Common myeloid progenitor, CD34-positive (primary cell): ENCODE measurements at regions not wholly inside any gene's neighbourhood (a gene's known extent, or its start where the extent isn't known, plus 50 kb on each side); places are given as distances from the start of the nearest gene placed in this dataset.
"Not testable (repeated sequence)": the region's sequence is repeated elsewhere in the genome, so short reads cannot be mapped to it uniquely, and the experiment has no call there.

Experiments used
- CTCF ChIA-PET: fragments of 350-600 bp; sonication (Branson Sonifier 250); formaldehyde crosslinking; loops from one replicate; lab custom pipeline; 2021; ENCODE audit warnings: antibody characterized with exemption; lab: Charles Lee
- POLR2A ChIA-PET: fragments of 350-600 bp; sonication (Branson Sonifier 250); formaldehyde crosslinking; loops from one replicate; lab custom pipeline; 2021; ENCODE audit warnings: antibody characterized with exemption; lab: Charles Lee
- DNase-seq, 3 donors: peaks; one replicate each; pipeline versions ENCODE4 v3.0.0 to v3.0.0-alpha.2; 2013
- H3K27ac ChIP-seq, 2 experiments: 1 replicate in 1 of 2; 2 replicates in 1 of 2; pipeline ENCODE4 v1.7.0; 2013; ENCODE audit warnings: inconsistent platforms in 2 of 2, low read length in 2 of 2, mild to moderate bottlenecking in 2 of 2, low read depth in 1 of 2, moderate library complexity in 1 of 2; ENCODE audit not compliant: severe bottlenecking in 2 of 2, insufficient read depth in 1 of 2, poor library complexity in 1 of 2
- H3K27me3 ChIP-seq, 5 experiments: replicated peaks in 2 of 5; 1 replicate in 3 of 5; 2 replicates in 2 of 5; pipeline versions ENCODE4 v1.6.1 to v1.7.0; 2013; ENCODE audit warnings: low read length in 4 of 5, mild to moderate bottlenecking in 2 of 5, moderate library complexity in 2 of 5, inconsistent platforms in 1 of 5; ENCODE audit not compliant: insufficient read depth in 5 of 5, control insufficient read depth in 4 of 5
- H3K36me3 ChIP-seq, 4 experiments: 1 replicate in 2 of 4; 2 replicates in 2 of 4; pipeline versions ENCODE4 v1.6.1 to v1.7.0; 2013; ENCODE audit warnings: low read length in 3 of 4, control low read depth in 1 of 4, mild to moderate bottlenecking in 1 of 4; ENCODE audit not compliant: control insufficient read depth in 4 of 4, insufficient read depth in 4 of 4
- H3K4me1 ChIP-seq, 4 experiments: 1 replicate in 3 of 4; 2 replicates in 1 of 4; pipeline versions ENCODE4 v1.6.1 to v1.7.1; 2013; ENCODE audit warnings: low read length in 3 of 4, mild to moderate bottlenecking in 3 of 4, control low read depth in 1 of 4, inconsistent platforms in 1 of 4, moderate library complexity in 1 of 4; ENCODE audit not compliant: control insufficient read depth in 4 of 4, insufficient read depth in 4 of 4; ENCODE audit errors: control extremely low read depth in 1 of 4
- H3K4me3 ChIP-seq, 7 experiments: 1 replicate in 4 of 7; 2 replicates in 3 of 7; pipeline versions ENCODE4 v1.5.1 to v1.7.0; 2013; ENCODE audit warnings: mild to moderate bottlenecking in 7 of 7, low read length in 6 of 7, moderate library complexity in 6 of 7, inconsistent platforms in 2 of 7, low read depth in 2 of 7, control low read depth in 1 of 7; ENCODE audit not compliant: insufficient read depth in 4 of 7, control insufficient read depth in 1 of 7; ENCODE audit errors: extremely low read depth in 1 of 7
- H3K9me3 ChIP-seq, 5 experiments: 1 replicate in 4 of 5; 2 replicates in 1 of 5; pipeline versions ENCODE4 v1.6.1 to v1.7.1; 2013; ENCODE audit warnings: low read length in 4 of 5, mild to moderate bottlenecking in 2 of 5, inconsistent platforms in 1 of 5, low read depth in 1 of 5, moderate library complexity in 1 of 5; ENCODE audit not compliant: control insufficient read depth in 4 of 5, insufficient read depth in 2 of 5; ENCODE audit errors: control extremely low read depth in 1 of 5
- WGBS: methylation state at CpG from one replicate; pipeline ENCODE4 v1.1.5; 2013; ENCODE audit not compliant: insufficient coverage; 5-methylcytosine and 5-hydroxymethylcytosine counted together

GRCh38 chr9:71446473-71447411, 321.6 kb downstream of the CEMIP2 start:
- WGBS = 1% methylated on average over 60 of the region's 73 CpGs
- ChIA-PET CTCF (no interaction called here), POLR2A (no interaction called here)
- peaks cover 5 to 35% (median 11%) of the 10 kb centered on the region in 5 experiments for H3K27me3 ChIP-seq
- H3K4me1 ChIP-seq = peaks cover 2 to 14% (median 12%) of the 10 kb centered on the region in 4 experiments
- DNase-seq = peak; percentile 74 to 91 (median 90)
- H3K27ac ChIP-seq = no peak overlapping the region
- peak overlapping the region; percentile 39 to 75 (median 55) for H3K4me3 ChIP-seq
- H3K9me3 ChIP-seq = peaks cover 0 to 4% (median 0%) of the 10 kb centered on the region in 5 experiments
- no peaks in the 10 kb centered on the region for H3K36me3 ChIP-seq

GRCh38 chr9:71446106-71446472, 322.2 kb downstream of the CEMIP2 start:
- ChIA-PET POLR2A (no interaction called here), CTCF (no interaction called here)
- H3K4me3 ChIP-seq = peak overlapping the region in 3 of 7 experiments; percentile 67 to 75 (median 70)
- no peaks in the 10 kb centered on the region for H3K36me3 ChIP-seq
- no peak for DNase-seq
- no peak overlapping the region for H3K27ac ChIP-seq
- H3K27me3 ChIP-seq = peaks cover 5 to 35% (median 11%) of the 10 kb centered on the region in 5 experiments
- 72% methylated on average over 14 of the region's 14 CpGs for WGBS
- H3K9me3 ChIP-seq = no peaks in the 10 kb centered on the region
- H3K4me1 ChIP-seq = peaks cover 2 to 14% (median 12%) of the 10 kb centered on the region in 4 experiments

GRCh38 chr9:71442937-71443336, 321.5 kb upstream of the TRPM3 start:
- no peak for DNase-seq
- Histone ChIP-seq H3K4me3 (no peak overlapping the region), H3K9me3 (no peaks in the 10 kb centered on the region), H3K27me3 (peaks cover 3 to 23% (median 8%) of the 10 kb centered on the region in 5 experiments), H3K27ac (no peak overlapping the region), H3K4me1 (peaks cover 2 to 14% (median 12%) of the 10 kb centered on the region in 4 experiments), H3K36me3 (no peaks in the 10 kb centered on the region)
- CTCF ChIA-PET = no interaction called here
- POLR2A ChIA-PET = no interaction called here
- no CpG with 5 or more reads among the region's 3 CpGs for WGBS

GRCh38 chr9:71441266-71441665, 319.8 kb upstream of the TRPM3 start:
- CTCF ChIA-PET = no interaction called here
- Histone ChIP-seq H3K4me3 (no peak overlapping the region), H3K27me3 (peaks cover 3 to 13% (median 7%) of the 10 kb centered on the region in 5 experiments), H3K36me3 (no peaks in the 10 kb centered on the region), H3K4me1 (peaks cover 0 to 2% (median under 1%) of the 10 kb centered on the region in 4 experiments), H3K9me3 (no peaks in the 10 kb centered on the region), H3K27ac (no peak overlapping the region)
- POLR2A ChIA-PET = interaction anchor here (0.7 kb wide), 1 partner anchor 587 kb away, joined by 6 read pairs; no protein-coding TSS in a partner anchor
- 94% methylated on average over 3 of the region's 5 CpGs for WGBS
- DNase-seq = no peak

- no peaks in the 10 kb centered on the region for H3K4me1 ChIP-seq
- ChIA-PET POLR2A (no interaction called here), CTCF (no interaction called here)
- H3K36me3 ChIP-seq = no peaks in the 10 kb centered on the region
- H3K27ac ChIP-seq = no peak overlapping the region
- DNase-seq = no peak
- no peaks in the 10 kb centered on the region for H3K9me3 ChIP-seq
- H3K4me3 ChIP-seq = no peak overlapping the region
- WGBS = no CpG with 5 or more reads among the region's 3 CpGs
- no peaks in the 10 kb centered on the region for H3K27me3 ChIP-seq
These were observed 310.5 kb upstream of the TRPM3 start for GRCh38 chr9:71431931-71432330.

- POLR2A ChIA-PET = not testable (repeated sequence)
- 68% methylated on average over 2 of the region's 2 CpGs for WGBS
These were observed 285.9 kb upstream of the TRPM3 start for GRCh38 chr9:71407341-71407740.

GRCh38 chr9:71403106-71403505, 281.7 kb upstream of the TRPM3 start:
- Histone ChIP-seq H3K4me3 (no peak overlapping the region), H3K9me3 (no peaks in the 10 kb centered on the region), H3K4me1 (no peaks in the 10 kb centered on the region), H3K27ac (no peak overlapping the region), H3K36me3 (no peaks in the 10 kb centered on the region), H3K27me3 (no peaks in the 10 kb centered on the region)
- WGBS = 100% methylated on average over 1 of the region's 1 CpG
- DNase-seq = no peak
- ChIA-PET CTCF (no interaction called here), POLR2A (no interaction called here)

More at GRCh38 chr9:71407341-71407740, 285.9 kb upstream of the TRPM3 start:
- H3K4me3 ChIP-seq, H3K27me3 ChIP-seq, H3K27ac ChIP-seq, H3K36me3 ChIP-seq, H3K4me1 ChIP-seq, DNase-seq, CTCF ChIA-PET, H3K9me3 ChIP-seq: not testable (repeated sequence)
